ENCODE measurements at regions not wholly inside any gene's neighbourhood (a gene's known extent, or its start where the extent isn't known, plus 50 kb on each side); places are given as distances from the start of the nearest gene placed in this dataset.

GRCh38 chr11:129259931-129260348 is 67.8 kb upstream of the ARHGAP32 start (continued):
- TF ChIP-seq PRDM10 (CRISPR knock-in tag; IDR thresholded peaks at IDR 0.05; ENCODE audit: low read depth) (no peak), IRF9 (CRISPR knock-in tag; IDR thresholded peaks at IDR 0.05; ENCODE audit: borderline replicate concordance) (no peak), SSRP1 (CRISPR knock-in tag; IDR thresholded peaks at IDR 0.05) (no peak), ATF7-NPFF (CRISPR knock-in tag; IDR thresholded peaks at IDR 0.05; ENCODE audit: low read depth) (no peak), NONO (IDR thresholded peaks at IDR 0.05) (no peak), NONO (CRISPR knock-in tag; conservative IDR thresholded peaks at IDR 0.05) (no peak), IKZF1 (IDR thresholded peaks at IDR 0.05) (no peak), ZNF616 (CRISPR knock-in tag; IDR thresholded peaks at IDR 0.05; ENCODE audit: low read depth) (no peak), NFRKB (IDR thresholded peaks at IDR 0.05) (no peak), HNF1B (CRISPR knock-in tag; IDR thresholded peaks at IDR 0.05) (no peak), HMGXB4 (CRISPR knock-in tag; IDR thresholded peaks at IDR 0.05; ENCODE audit: borderline replicate concordance in 1 of 2, low read depth in 1 of 2) (no peak), ISL2 (CRISPR knock-in tag; IDR thresholded peaks at IDR 0.05) (peak; percentile 46; the same call in 1 of the 2 replicates), ZNF770 (CRISPR knock-in tag; IDR thresholded peaks at IDR 0.05) (no peak), ZNF225 (CRISPR knock-in tag; IDR thresholded peaks at IDR 0.05) (no peak), ZSCAN30 (CRISPR knock-in tag; IDR thresholded peaks at IDR 0.05) (no peak), GRHL1 (CRISPR knock-in tag; conservative IDR thresholded peaks at IDR 0.05) (no peak), ZSCAN9 (CRISPR knock-in tag; IDR thresholded peaks at IDR 0.05; ENCODE audit: borderline replicate concordance) (peak; percentile 47; the same call in 1 of the 2 replicates), ZBTB8A (CRISPR knock-in tag; IDR thresholded peaks at IDR 0.05; ENCODE audit: borderline replicate concordance, low read depth) (no peak), ZBTB1 (CRISPR knock-in tag; IDR thresholded peaks at IDR 0.05; ENCODE audit: borderline replicate concordance) (no peak)

All from HepG2 (cell line).